ENCODE measurements at regions not wholly inside any gene's neighbourhood (a gene's known extent, or its start where the extent isn't known, plus 50 kb on each side); places are given as distances from the start of the nearest gene placed in this dataset.
"Not testable (repeated sequence)": the region's sequence is repeated elsewhere in the genome, so short reads cannot be mapped to it uniquely, and the experiment has no call there.

DNA sequence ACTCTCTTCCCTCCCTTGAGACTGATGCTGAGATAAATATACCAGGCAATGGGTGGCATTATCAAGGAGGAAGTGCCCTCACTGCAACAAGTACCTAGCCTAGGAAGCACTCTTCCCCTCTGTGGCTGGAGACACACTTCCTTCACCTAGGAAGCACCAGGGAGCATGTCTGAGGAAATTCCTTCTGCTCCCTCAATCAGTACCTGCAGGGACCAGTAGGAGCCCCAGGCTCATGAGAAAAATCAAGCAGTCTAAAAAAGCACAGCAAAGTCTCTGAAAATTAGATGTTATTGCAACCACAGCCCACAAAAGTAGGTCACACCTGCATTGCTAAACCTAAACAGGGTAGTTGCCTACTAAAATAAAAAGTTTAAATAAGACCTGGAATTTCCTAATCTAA is 78.2 kb upstream of the TRPM1 start:
- DNase-seq (ENCODE audit: low spot score) = no peak

DNA sequence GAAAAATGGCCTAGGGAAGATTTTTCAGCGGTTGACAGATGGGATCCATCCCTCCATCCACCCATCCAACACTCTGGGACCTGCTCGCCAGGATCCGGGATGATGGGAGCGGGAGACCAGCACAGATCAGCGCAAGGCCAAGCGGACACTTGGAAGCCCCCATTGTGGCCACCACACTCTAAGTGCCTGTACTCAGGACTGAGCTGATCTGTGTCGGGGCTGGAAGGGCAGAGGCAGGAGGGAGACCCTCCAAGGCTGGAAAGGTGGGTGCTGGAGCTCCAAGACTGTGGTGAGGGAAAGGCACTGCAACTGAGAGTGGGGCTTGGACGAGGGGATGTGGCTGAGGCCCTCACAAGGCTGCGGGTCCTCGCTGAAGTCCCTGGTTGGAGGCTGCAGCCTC is 91.8 kb upstream of the TRPM1 start:
- DNase-seq (ENCODE audit: low spot score) = no peak

DNA sequence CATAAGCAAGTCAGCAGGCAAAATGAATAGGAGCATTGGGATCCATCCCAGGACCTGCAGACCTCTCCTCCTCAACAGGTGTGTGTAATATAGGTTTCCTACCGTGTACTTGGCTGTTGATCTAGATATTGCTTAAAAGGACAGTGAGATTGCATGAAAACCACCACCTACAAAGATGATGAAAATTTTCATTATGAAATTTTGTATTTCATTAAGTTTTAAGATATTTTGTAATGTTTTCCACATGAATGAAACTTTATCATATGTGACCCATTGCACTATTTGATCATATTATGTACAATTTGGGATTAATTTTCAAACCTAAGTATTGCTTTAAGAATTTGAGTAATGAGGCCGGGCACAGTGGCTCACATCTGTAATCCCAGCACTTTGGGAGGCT is 94.3 kb upstream of the TRPM1 start:
- no peak for DNase-seq (ENCODE audit: low spot score)

DNA sequence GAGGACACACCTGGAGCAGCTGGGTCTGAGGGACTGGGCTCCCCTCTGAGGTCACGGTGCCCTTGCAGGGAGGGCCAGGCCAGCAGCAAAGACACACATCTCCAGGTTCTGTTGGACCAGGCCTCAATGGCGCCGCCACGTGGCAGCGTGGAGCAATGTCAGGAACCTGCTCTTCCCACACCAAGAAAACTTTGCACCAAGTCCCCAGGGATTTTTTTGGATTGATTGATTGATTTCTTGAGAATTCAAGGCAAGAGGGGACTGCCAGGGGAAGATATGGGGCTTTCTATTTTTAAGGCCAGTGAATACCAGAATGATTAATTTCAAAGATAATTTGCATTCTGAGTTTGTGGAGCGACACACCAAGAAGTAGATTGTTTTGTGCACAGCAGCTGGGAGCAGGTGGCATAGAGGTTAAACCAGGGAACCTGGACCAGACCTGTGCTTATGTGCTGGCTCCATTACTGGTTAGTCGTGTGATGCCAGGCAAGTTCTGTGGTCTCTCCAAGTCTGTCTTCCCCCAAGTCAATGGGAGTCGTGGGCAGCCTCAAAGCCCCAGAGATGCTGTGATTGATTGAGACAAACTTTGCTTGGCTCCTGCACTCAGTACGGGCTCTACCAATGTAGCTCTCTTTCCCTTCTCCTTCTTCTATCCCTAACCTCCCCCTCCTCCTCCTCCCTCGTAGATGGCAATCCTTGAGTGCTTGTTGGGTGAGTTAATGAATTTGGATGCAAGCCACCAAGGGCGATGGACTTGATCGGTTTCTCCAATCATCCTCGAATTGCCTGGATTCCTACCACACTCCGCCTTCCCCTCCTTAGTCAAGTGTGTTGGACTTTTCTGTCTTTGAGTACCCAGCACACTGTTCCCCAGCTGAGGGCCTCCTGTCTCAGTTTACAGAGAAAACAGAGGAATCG is 96.2 kb upstream of the TRPM1 start:
- peak; percentile 45 for DNase-seq (ENCODE audit: low spot score)

- peak; percentile 71 for DNase-seq (ENCODE audit: low spot score)
These were observed 99.2 kb upstream of the TRPM1 start for GRCh38 chr15:31200735-31201151.

DNA sequence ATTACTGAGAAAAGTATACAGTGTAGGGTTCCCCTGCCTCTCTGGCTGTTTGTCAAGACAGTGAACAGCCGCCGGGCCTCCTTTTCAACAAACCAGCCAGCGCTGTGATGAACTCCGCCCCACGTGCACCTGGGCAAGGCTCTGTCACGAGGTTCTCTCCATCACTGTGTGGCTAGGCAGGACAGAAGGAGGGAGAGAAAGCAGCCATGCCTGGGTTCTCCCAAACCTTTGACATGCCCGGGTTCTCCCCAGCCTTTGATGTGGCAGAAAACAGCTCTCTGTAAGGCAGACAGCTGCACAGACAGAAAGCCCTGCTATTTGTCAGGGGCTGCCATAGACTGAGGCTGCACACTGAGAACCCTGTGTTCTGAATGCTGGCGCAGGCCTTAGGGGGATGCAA is 101.4 kb upstream of the TRPM1 start:
- DNase-seq (ENCODE audit: low spot score) = no peak

DNA sequence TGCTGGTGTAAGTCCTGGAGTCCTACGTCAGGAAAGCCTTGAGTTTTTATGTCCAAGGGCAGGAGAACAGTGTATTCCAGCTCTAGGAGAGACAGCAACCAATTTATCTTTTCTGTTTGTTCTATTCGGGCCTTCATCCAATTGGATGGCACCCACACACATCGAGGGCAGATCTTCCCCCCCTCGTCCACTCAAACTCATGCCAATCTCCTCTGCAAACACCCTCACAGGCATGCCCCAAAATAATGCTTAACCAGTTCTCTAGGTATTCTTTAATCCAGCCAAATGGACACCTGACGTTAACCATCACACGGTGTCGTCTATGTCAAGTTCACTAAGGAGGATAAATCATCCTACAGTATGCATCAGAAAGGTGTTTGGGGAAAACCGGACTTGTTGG is 102.5 kb upstream of the TRPM1 start:
- DNase-seq (ENCODE audit: low spot score) = no peak

- no peak for DNase-seq (ENCODE audit: low spot score)
These were observed 105.1 kb upstream of the TRPM1 start for GRCh38 chr15:31206386-31207181.

- no peak for DNase-seq (ENCODE audit: low spot score)
These were observed 105.7 kb upstream of the TRPM1 start for GRCh38 chr15:31207246-31207645.

- DNase-seq (ENCODE audit: low spot score) = not testable (repeated sequence)
These were observed 106.3 kb upstream of the TRPM1 start for GRCh38 chr15:31207861-31208260.

- no peak for DNase-seq (ENCODE audit: low spot score)
These were observed 107.3 kb upstream of the TRPM1 start for GRCh38 chr15:31208817-31209216.

DNA sequence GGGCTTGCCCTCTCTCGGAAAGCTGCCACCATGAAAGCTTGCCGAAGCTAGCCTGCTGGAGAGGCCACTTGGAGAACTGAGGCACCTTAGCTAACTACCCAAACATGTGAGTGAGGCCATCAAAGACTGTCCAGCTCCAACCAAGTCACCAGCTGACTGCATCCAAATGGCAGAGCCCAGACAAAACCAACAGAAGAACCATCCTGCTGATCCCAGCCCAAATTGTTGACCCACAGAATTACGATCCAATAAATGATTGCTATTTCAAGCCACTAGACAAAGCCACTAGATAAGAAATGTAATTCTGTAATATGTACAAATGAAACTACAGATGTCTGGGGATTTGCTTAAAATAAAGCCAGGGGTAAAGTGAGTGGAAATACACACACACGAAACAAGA is 109.8 kb upstream of the TRPM1 start:
- no peak for DNase-seq (ENCODE audit: low spot score)

DNA sequence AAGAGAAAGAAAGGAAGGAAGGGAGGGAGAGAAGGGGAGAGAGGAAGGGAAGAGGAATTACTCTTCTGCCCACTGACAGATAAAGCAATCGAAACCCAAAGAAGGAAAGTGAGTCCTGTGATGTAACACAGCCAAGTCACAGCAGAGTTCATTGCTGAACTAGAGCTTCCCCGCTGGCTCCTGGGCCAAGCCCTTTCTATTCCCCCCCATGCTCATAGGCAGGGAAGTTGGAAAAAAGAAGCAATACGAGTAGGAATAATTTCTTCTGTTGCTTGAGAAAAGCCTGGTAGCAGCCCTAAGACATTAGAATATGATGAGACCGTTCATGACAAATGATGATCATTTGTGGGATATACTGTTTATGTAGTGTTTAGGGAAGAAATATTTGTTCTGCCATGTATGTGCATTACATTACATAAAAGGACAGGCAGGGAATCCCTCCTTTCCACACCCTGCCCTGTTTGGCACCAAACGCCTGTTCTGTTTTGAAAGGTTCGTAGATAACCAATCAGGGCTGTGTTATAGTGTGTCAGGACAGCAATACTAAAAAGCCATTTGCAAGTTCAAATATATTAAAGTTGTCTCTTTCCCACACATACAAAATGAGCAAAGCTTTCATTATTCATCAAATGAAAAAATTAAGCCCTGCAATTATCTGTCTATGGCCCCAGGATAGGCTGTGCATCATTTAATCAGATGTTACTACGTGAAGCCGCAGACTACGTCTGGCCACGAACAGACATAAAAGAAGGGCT is 111.0 kb upstream of the TRPM1 start:
- DNase-seq (ENCODE audit: low spot score) = no peak

DNA sequence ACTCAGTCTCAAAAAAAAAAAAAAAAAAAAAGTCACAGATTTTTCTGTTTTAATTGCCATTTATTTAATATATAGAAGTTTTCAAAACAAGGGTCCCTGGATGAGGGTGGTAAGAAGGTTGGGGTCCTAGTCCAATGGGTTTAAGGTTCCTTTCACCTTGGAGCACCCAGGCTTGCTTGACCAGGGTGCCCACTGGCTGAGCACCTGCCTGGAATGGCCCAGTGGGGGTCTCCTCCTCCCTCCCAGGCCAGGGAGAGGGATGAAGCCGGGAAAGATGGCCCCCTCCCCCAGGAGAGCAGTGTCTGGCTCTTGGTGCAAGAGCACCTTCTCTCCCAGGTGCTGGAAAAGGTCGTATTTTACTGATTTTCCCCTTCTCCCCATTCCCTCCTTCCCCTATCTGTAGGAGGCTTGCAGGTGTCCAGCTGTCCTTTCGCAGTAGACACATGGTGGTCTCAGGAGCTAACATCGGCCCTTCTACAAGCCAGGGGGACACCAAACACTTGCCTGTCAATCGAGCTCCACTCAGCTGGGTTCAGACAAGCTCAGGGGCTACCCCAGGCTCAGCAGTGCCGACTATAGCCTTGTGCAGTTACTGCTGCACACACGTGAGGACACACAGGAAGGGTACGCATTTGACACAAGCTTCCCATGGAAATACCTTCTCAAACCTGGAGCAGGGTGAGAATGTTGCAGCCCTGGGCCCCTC is 112.3 kb upstream of the KLF13 start:
- no peak for DNase-seq (ENCODE audit: low spot score)

DNA sequence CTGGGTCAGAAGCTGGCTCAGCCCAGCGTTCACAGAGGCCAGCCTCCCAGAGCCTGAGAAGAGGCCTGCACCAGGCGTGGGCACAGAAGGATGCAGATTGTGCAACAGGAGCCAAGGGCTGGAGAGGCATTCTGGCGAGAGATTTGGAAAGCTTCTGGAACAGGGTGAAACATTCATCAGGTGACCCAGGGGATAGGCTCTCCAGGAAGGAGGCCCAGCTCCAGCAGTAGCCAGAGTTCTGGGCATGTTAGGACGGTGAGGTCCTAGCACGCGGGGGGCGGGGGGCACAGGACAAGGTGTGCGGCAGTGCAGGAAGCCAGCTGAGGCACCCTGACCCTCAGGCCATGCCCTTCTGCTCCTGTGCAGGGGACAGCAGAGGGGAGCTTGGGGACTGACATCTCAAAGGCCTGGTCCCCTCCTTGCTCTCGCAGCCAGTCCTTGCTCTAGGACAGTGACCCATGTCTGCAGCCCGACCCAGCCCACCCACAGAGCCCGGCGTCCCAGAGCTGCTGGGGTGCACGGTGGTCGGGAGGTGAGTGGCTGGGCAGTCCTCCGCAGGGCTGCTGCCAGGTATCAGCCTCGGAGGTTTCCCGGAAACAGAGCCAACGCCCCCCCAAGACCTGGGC is 111.7 kb upstream of the KLF13 start:
- peak; percentile 30 for DNase-seq (ENCODE audit: low spot score)

DNA sequence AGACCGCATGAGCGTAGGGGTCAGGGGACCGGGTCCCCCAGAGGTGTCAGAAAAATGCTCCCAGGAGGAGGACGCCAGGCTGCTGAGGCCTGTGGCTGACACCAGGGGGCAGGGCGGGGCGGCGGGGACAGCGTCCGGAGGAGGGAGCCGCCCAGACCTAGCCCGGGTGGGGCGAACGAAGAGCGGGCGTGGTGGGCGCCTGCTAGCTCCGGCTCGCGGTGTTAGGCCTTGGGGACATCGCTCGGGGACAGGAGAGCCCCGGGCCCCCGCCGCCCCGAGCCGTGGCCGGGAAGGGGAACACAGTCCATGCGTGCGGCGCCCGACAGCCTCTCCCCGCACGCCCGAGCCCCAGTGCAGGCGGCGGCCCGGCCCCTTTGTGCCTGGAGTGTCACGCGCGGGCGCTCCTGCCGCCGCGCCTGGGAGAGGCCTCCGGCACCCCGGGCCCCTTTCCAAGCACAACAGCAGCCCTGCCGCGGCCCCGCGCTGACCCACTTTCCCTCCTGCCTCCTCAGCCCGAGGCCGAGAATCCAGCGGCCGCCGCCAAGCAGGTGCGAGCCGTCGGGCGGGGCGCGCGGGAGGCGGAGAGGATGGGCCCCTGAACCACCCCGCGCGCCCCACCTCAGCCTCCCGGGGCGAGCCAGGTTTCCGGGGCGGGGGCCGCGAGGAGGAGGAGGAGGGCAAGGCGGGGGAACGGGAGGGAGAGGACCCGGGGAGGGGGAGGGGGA is 111.0 kb upstream of the KLF13 start:
- peak; percentile 75 for DNase-seq (ENCODE audit: low spot score)

GRCh38 chr15:31216215-31216911 is 110.3 kb upstream of the KLF13 start:
- DNase-seq (ENCODE audit: low spot score) = peak; percentile 45

DNA sequence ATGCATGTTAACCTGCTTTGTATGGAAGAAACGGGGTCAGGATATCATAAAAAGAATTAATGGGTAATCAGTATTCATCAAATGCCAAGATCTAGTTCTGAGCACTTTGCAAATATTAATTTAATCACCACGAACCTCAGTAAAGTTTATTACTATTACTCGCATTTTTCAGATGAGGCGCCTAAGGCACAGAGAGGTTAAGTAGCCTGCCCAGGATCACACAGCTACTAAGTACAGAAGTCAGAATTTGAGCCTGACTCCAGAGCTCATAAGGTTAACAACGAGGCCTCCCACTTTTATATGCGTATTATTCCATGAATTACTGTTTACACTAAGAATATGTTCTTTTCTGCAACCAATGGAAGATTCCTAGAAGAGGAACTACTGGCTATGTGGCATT is 109.6 kb upstream of the KLF13 start:
- DNase-seq (ENCODE audit: low spot score) = no peak

GRCh38 chr15:31217566-31218270 is 108.9 kb upstream of the KLF13 start:
- no peak for DNase-seq (ENCODE audit: low spot score)

All from hepatic stellate cell (primary cell).